Neural cell (in vitro differentiated cells): ENCODE measurements at regions not wholly inside any gene's neighbourhood (a gene's known extent, or its start where the extent isn't known, plus 50 kb on each side); places are given as distances from the start of the nearest gene placed in this dataset.

ENCODE experiments used
- CTCF ChIP-seq: fragments of 450-650 bp; IDR thresholded peaks from 2 replicates; pipeline ENCODE4 v1.5.1; 2014; ENCODE audit warnings: antibody characterized with exemption, mild to moderate bottlenecking, moderate library complexity; ENCODE audit not compliant: poor library complexity, severe bottlenecking
- EZH2 ChIP-seq: fragments of 200-600, 300-800 bp; shearing (Covaris generic), sonication (generic); IDR thresholded peaks from 2 replicates; pipeline ENCODE4 v1.6.1; 2014; ENCODE audit warnings: antibody characterized with exemption, low read length, borderline replicate concordance, mild to moderate bottlenecking; ENCODE audit not compliant: insufficient read depth, poor library complexity, severe bottlenecking
- POLR2AphosphoS5 ChIP-seq: IDR thresholded peaks from 2 replicates; pipeline ENCODE4 v1.6.1; 2012
- REST ChIP-seq: IDR thresholded peaks from 2 replicates; pipeline ENCODE4 v1.6.1; 2012; ENCODE audit warnings: borderline replicate concordance

- no peak for TF ChIP-seq CTCF
- no peak for TF ChIP-seq EZH2
- TF ChIP-seq REST, result no peak
- no peak for TF ChIP-seq POLR2AphosphoS5
These were observed 67.7 kb upstream of the PTCHD4 start for GRCh38 chr6:48178700-48179099.
